GM06990 (cell line): ENCODE measurements at regions not wholly inside any gene's neighbourhood (a gene's known extent, or its start where the extent isn't known, plus 50 kb on each side); places are given as distances from the start of the nearest gene placed in this dataset.

Experiments
- DNase-seq: peaks from one replicate; pipeline ENCODE4 v3.0.0-alpha.2; 2011; ENCODE audit not compliant: insufficient read length; ENCODE audit errors: extremely low read depth
- H3K27me3 ChIP-seq: replicated peaks from 2 replicates; pipeline ENCODE4 v1.6.0; 2011; ENCODE audit warnings: low read length; ENCODE audit not compliant: control insufficient read depth, insufficient read depth
- H3K36me3 ChIP-seq: 2 replicates; pipeline ENCODE4 v1.5.1; 2011; ENCODE audit warnings: low read length; ENCODE audit not compliant: control insufficient read depth, insufficient read depth
- H3K4me3 ChIP-seq: replicated peaks from 2 replicates; pipeline ENCODE4 v1.5.1; 2011; ENCODE audit warnings: low read depth, mild to moderate bottlenecking, control low read depth, low read length
- CTCF ChIP-seq: IDR thresholded peaks from 2 replicates; pipeline ENCODE4 v1.5.1; 2011; ENCODE audit warnings: low read length, control low read depth, mild to moderate bottlenecking, inconsistent platforms; ENCODE audit not compliant: insufficient read depth, poor library complexity, severe bottlenecking

GRCh38 chr18:2316751-2317696, 254.3 kb downstream of the METTL4 start:
- DNase-seq, result no peak
- TF ChIP-seq CTCF, result no peak
- Histone ChIP-seq H3K27me3 (no peaks in the 10 kb centered on the region; the same call in 1 of the 2 replicates), H3K4me3 (no peak overlapping the region), H3K36me3 (no peaks in the 10 kb centered on the region)

- H3K4me3 ChIP-seq, result no peak overlapping the region
- H3K36me3 ChIP-seq, result no peaks in the 10 kb centered on the region
- no peak for DNase-seq
- no peak for TF ChIP-seq CTCF
- no peaks in the 10 kb centered on the region for H3K27me3 ChIP-seq
Measured at GRCh38 chr18:2324459-2324858, 246.8 kb downstream of the METTL4 start.

DNA sequence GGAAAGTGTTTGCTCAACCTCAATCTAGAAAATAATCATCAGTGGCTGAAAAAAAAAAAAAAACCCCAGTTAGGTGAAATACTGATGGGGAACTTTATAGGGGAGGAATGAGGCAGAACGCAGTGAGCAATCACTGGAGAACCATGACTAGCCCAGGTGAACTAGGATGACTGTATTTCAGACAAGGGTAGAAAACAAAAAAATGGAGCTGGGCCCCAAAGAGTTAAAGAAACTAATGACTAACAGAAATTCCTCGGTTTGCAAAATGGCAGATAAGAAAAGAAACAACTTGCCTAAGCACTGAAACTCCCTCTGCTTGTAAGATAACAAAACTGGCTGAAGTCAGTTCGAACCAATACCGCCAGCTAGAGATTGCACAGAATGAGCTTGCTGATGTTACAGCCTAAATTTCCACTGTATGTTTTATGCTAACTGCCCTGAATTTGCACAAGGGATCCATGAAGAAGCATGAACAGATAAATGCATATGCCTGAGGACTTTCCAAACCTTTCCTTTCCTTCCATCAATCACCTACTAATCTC, 245.9 kb downstream of the METTL4 start:
- H3K36me3 ChIP-seq, result no peaks in the 10 kb centered on the region
- no peak for TF ChIP-seq CTCF
- no peaks in the 10 kb centered on the region for H3K27me3 ChIP-seq
- DNase-seq, result no peak
- no peak overlapping the region for H3K4me3 ChIP-seq

- TF ChIP-seq CTCF, result no peak
- Histone ChIP-seq H3K27me3 (no peaks in the 10 kb centered on the region), H3K4me3 (no peak overlapping the region), H3K36me3 (no peaks in the 10 kb centered on the region)
- no peak for DNase-seq
Measured at GRCh38 chr18:2325933-2326332, 245.4 kb downstream of the METTL4 start.

DNA sequence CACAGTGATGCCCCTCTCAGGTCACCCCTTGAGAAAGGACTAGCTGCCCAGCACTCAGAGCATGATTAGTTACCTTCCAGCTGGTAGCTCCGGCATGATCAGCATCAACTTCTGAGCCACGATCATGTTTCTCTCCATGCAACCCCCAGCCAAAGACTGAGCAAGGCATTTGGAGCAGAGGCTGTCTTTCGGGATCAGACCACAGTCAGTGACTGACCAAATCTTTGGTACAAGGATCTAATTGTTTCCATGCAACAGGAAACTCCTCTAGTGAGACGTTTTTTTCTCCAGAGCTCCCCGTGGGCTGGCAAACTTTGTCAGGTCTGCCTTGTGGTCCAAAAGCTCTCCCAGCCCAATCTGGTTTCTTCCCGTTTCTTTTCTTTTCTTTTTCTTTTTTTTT, 244.3 kb downstream of the METTL4 start:
- no peaks in the 10 kb centered on the region for H3K27me3 ChIP-seq
- TF ChIP-seq CTCF, result no peak
- no peak overlapping the region for H3K4me3 ChIP-seq
- no peaks in the 10 kb centered on the region for H3K36me3 ChIP-seq
- no peak for DNase-seq
